Calu3 (cell line): ENCODE measurements at regions not wholly inside any gene's neighbourhood (a gene's known extent, or its start where the extent isn't known, plus 50 kb on each side); places are given as distances from the start of the nearest gene placed in this dataset.

Experiments
- BruUV-seq: library from RNA; stranded (reverse); fragments of 400-500 nt; replicated peaks from 2 replicates; lab custom pipeline; 2021; lab: Mats Ljungman, UMichigan
- CTCF ChIA-PET: fragments of 300-600 bp; sonication (Branson Sonifier 250); formaldehyde crosslinking; loops from one replicate; lab custom pipeline; 2022; ENCODE audit warnings: antibody characterized with exemption; lab: Charles Lee
- DNase-seq: peaks from one replicate; pipeline ENCODE4 v3.0.0; 2022
- H3K27ac Mint-ChIP-seq: one replicate; pipeline ENCODE4 v1.8.0; 2022; ENCODE audit warnings: mixed read lengths; ENCODE audit not compliant: unreplicated experiment
- H3K27me3 Mint-ChIP-seq: one replicate; pipeline ENCODE4 v1.8.0; 2022; ENCODE audit warnings: mixed read lengths; ENCODE audit not compliant: unreplicated experiment
- H3K36me3 Mint-ChIP-seq: one replicate; pipeline ENCODE4 v1.8.0; 2022; ENCODE audit warnings: mild to moderate bottlenecking, moderate library complexity, mixed read lengths; ENCODE audit not compliant: insufficient read depth, unreplicated experiment
- H3K4me1 Mint-ChIP-seq: one replicate; pipeline ENCODE4 v1.8.0; 2022; ENCODE audit warnings: mild to moderate bottlenecking, low read depth, mixed read lengths; ENCODE audit not compliant: unreplicated experiment
- H3K4me3 Mint-ChIP-seq: one replicate; pipeline ENCODE4 v1.8.0; 2022; ENCODE audit warnings: mild to moderate bottlenecking, low read depth, moderate library complexity, mixed read lengths; ENCODE audit not compliant: unreplicated experiment
- H3K9me3 Mint-ChIP-seq: one replicate; pipeline ENCODE4 v1.8.0; 2022; ENCODE audit warnings: low read depth, mixed read lengths; ENCODE audit not compliant: unreplicated experiment
- CTCF ChIP-seq: fragments of 200-600 bp; IDR thresholded peaks from one replicate; pipeline ENCODE4 v1.8.0; 2022; ENCODE audit warnings: antibody characterized with exemption; ENCODE audit not compliant: unreplicated experiment
- intact Hi-C: fragments of 100-400 bp; cut with micrococcal nuclease; formaldehyde crosslinking; loops from one replicate; pipeline ENCODE4 v1.10.0; 2022; ENCODE audit not compliant: unreplicated experiment

- no peak for TF ChIP-seq CTCF
- BruUV-seq, result no TSS peak
- Mint-ChIP-seq H3K27me3 (no peaks in the 10 kb centered on the region), H3K27ac (no peak overlapping the region), H3K9me3 (peaks cover 6% of the 10 kb centered on the region), H3K4me1 (no peaks in the 10 kb centered on the region), H3K4me3 (no peak overlapping the region), H3K36me3 (no peaks in the 10 kb centered on the region)
- intact Hi-C loops, result no loop called here
- CTCF ChIA-PET, result no interaction called here
- DNase-seq, result no peak
These were observed 201.2 kb upstream of the ITM2A start for GRCh38 chrX:79568309-79568708.

GRCh38 chrX:79564362-79564761, 197.2 kb upstream of the ITM2A start:
- intact Hi-C loops, result no loop called here
- Mint-ChIP-seq H3K36me3 (no peaks in the 10 kb centered on the region), H3K27me3 (no peaks in the 10 kb centered on the region), H3K4me3 (no peak overlapping the region), H3K27ac (no peak overlapping the region), H3K4me1 (no peaks in the 10 kb centered on the region), H3K9me3 (peaks cover 6% of the 10 kb centered on the region)
- CTCF ChIA-PET, result no interaction called here
- BruUV-seq, result no TSS peak
- TF ChIP-seq CTCF, result no peak
- no peak for DNase-seq

- Mint-ChIP-seq H3K36me3 (no peaks in the 10 kb centered on the region), H3K4me3 (no peak overlapping the region), H3K27ac (no peak overlapping the region), H3K4me1 (no peaks in the 10 kb centered on the region), H3K27me3 (no peaks in the 10 kb centered on the region), H3K9me3 (peaks cover 4% of the 10 kb centered on the region)
- no TSS peak for BruUV-seq
- no peak for TF ChIP-seq CTCF
- intact Hi-C loops, result no loop called here
- CTCF ChIA-PET, result no interaction called here
- DNase-seq, result no peak
These were observed 192.2 kb upstream of the ITM2A start for GRCh38 chrX:79559290-79559689.

GRCh38 chrX:79557212-79557611, 190.1 kb upstream of the ITM2A start:
- TF ChIP-seq CTCF, result no peak
- no peak overlapping the region for H3K27ac Mint-ChIP-seq
- DNase-seq, result no peak
- no peak overlapping the region for H3K4me3 Mint-ChIP-seq
- CTCF ChIA-PET, result no interaction called here
- no peaks in the 10 kb centered on the region for H3K27me3 Mint-ChIP-seq
- no peaks in the 10 kb centered on the region for H3K36me3 Mint-ChIP-seq
- no TSS peak for BruUV-seq
- intact Hi-C loops, result no loop called here
- no peaks in the 10 kb centered on the region for H3K4me1 Mint-ChIP-seq
- H3K9me3 Mint-ChIP-seq, result peaks cover 5% of the 10 kb centered on the region
